ENCODE measurements at regions not wholly inside any gene's neighbourhood (a gene's known extent, or its start where the extent isn't known, plus 50 kb on each side); places are given as distances from the start of the nearest gene placed in this dataset.

DNA sequence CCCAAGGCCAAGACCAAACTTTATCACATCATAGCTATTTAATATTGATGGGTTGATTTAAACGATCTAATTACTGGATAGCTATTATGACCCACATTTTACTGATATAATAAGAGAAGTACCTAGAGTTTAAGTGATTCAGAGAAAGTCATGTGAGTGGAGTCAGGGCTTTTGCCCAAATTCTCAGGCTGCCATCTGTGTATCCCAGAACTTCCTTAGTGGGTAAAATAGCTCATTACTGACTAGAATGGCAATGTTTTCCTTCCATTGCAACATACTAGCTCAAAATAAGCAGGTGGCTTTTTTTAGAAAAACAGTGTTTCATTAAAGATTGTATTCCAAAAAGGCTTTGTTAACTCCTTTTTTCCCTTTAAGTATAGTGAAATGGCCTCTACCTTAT is 113.9 kb upstream of the MAF start:
- Histone ChIP-seq H3K27me3 (ENCODE audit: control insufficient read depth, low read length) (no peaks in the 10 kb centered on the region), H3K27ac (ENCODE audit: low read depth, low read length) (no peak overlapping the region), H3K4me3 (ENCODE audit: low read length) (no peak overlapping the region), H3K9me3 (ENCODE audit: control insufficient read depth, insufficient read depth, low read length) (no peaks in the 10 kb centered on the region), H3K9me2 (replicated peaks; ENCODE audit: control insufficient read depth, low read length) (no peaks in the 10 kb centered on the region), H3K4me1 (ENCODE audit: control insufficient read depth, low read length) (no peaks in the 10 kb centered on the region), H4K20me1 (ENCODE audit: control insufficient read depth, insufficient read depth, low read depth, low read length) (no peaks in the 10 kb centered on the region), H3K4me2 (ENCODE audit: low read length) (no peak overlapping the region), H3K79me2 (ENCODE audit: control insufficient read depth, low read length) (no peaks in the 10 kb centered on the region), H3F3A (ENCODE audit: control insufficient read depth, insufficient read depth) (no peaks in the 10 kb centered on the region), H3K36me3 (ENCODE audit: control insufficient read depth, low read length) (no peaks in the 10 kb centered on the region)
- TF ChIP-seq, protein P1, sequence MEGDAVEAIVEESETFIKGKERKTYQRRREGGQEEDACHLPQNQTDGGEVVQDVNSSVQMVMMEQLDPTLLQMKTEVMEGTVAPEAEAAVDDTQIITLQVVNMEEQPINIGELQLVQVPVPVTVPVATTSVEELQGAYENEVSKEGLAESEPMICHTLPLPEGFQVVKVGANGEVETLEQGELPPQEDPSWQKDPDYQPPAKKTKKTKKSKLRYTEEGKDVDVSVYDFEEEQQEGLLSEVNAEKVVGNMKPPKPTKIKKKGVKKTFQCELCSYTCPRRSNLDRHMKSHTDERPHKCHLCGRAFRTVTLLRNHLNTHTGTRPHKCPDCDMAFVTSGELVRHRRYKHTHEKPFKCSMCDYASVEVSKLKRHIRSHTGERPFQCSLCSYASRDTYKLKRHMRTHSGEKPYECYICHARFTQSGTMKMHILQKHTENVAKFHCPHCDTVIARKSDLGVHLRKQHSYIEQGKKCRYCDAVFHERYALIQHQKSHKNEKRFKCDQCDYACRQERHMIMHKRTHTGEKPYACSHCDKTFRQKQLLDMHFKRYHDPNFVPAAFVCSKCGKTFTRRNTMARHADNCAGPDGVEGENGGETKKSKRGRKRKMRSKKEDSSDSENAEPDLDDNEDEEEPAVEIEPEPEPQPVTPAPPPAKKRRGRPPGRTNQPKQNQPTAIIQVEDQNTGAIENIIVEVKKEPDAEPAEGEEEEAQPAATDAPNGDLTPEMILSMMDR (IDR thresholded peaks at IDR 0.05; ENCODE audit: low read depth, low read length, poor library complexity, severe bottlenecking): no peak
- no peak for TF ChIP-seq EZH2phosphoT487 (IDR thresholded peaks at IDR 0.05; ENCODE audit: borderline replicate concordance, low read length)

DNA sequence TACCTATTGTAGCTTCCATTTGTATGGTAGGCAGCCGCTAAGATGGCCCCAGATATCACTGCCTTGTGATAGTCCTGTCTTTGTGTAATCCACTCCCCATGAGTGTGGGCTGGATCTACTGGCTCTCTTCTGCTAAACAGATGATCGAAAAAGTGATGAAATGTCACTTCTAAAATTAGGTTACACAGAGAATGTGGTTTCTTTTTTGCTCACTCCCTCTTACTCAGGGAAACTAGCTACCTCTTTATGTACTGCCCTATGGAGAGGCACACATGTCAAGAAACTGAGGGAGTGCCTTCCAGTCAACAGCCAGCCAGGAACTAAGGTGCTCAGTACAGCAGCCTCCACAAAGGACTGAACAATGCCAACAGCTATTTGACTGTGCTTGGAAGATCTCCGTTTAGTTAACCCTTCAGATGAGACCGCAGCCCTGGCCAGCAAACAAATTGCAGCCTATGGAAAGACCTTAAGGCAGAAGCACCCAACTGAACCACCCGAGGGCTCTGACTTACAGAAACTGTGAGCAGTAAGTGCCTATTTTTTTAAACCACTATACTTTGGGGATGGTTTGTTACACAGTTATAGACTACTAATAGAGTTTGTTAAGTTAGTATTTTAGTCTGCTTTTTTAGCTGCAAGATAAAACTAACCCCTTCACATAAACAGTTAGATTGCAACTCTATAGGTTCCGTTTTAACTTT is 113.2 kb upstream of the MAF start:
- no peak overlapping the region for H3K4me2 ChIP-seq (ENCODE audit: low read length)
- no peak for TF ChIP-seq EZH2phosphoT487 (IDR thresholded peaks at IDR 0.05; ENCODE audit: borderline replicate concordance, low read length)
- TF ChIP-seq, protein P1 (IDR thresholded peaks at IDR 0.05; ENCODE audit: low read depth, low read length, poor library complexity, severe bottlenecking): no peak
- H3K4me1 ChIP-seq (ENCODE audit: control insufficient read depth, low read length): no peaks in the 10 kb centered on the region
- no peaks in the 10 kb centered on the region for H3K9me3 ChIP-seq (ENCODE audit: control insufficient read depth, insufficient read depth, low read length)
- no peak overlapping the region for H3K4me3 ChIP-seq (ENCODE audit: low read length)
- no peaks in the 10 kb centered on the region for H3K36me3 ChIP-seq (ENCODE audit: control insufficient read depth, low read length)
- H3K27ac ChIP-seq (ENCODE audit: low read depth, low read length): no peak overlapping the region
- no peaks in the 10 kb centered on the region for H3K79me2 ChIP-seq (ENCODE audit: control insufficient read depth, low read length)
- no peaks in the 10 kb centered on the region for H4K20me1 ChIP-seq (ENCODE audit: control insufficient read depth, insufficient read depth, low read depth, low read length)
- no peaks in the 10 kb centered on the region for H3K27me3 ChIP-seq (ENCODE audit: control insufficient read depth, low read length)
- no peaks in the 10 kb centered on the region for H3F3A ChIP-seq (ENCODE audit: control insufficient read depth, insufficient read depth)
- no peaks in the 10 kb centered on the region for H3K9me2 ChIP-seq (replicated peaks; ENCODE audit: control insufficient read depth, low read length)

DNA sequence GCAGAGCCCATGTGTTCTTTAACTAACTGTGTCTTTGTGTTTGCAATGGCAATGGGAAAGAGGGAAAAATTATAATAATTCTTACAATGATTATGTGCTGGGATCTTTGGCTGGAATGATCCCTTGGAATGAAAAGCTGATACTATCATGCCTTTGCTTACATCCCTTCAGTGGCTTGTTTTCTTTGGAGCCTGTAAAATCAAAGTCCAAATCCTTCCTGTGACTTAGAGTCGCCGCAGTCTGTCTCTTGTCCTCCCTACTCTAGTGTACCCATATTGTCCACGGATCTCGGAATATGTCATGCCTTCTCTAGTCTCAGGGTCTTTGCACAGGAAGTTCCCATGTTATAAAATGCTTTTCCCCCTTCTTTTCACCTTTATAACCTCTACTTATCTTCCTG is 111.7 kb upstream of the MAF start:
- Histone ChIP-seq H3K4me2 (ENCODE audit: low read length) (no peak overlapping the region), H3K9me2 (replicated peaks; ENCODE audit: control insufficient read depth, low read length) (no peaks in the 10 kb centered on the region), H3F3A (ENCODE audit: control insufficient read depth, insufficient read depth) (no peaks in the 10 kb centered on the region), H3K79me2 (ENCODE audit: control insufficient read depth, low read length) (no peaks in the 10 kb centered on the region), H3K27me3 (ENCODE audit: control insufficient read depth, low read length) (no peaks in the 10 kb centered on the region), H3K4me3 (ENCODE audit: low read length) (no peak overlapping the region), H3K36me3 (ENCODE audit: control insufficient read depth, low read length) (no peaks in the 10 kb centered on the region), H4K20me1 (ENCODE audit: control insufficient read depth, insufficient read depth, low read depth, low read length) (no peaks in the 10 kb centered on the region), H3K9me3 (ENCODE audit: control insufficient read depth, insufficient read depth, low read length) (no peaks in the 10 kb centered on the region), H3K4me1 (ENCODE audit: control insufficient read depth, low read length) (no peaks in the 10 kb centered on the region), H3K27ac (ENCODE audit: low read depth, low read length) (no peak overlapping the region)
- TF ChIP-seq, protein P1 (IDR thresholded peaks at IDR 0.05; ENCODE audit: low read depth, low read length, poor library complexity, severe bottlenecking): no peak
- no peak for TF ChIP-seq EZH2phosphoT487 (IDR thresholded peaks at IDR 0.05; ENCODE audit: borderline replicate concordance, low read length)

All from DOHH2 (cell line).